ENCODE measurements at regions not wholly inside any gene's neighbourhood (a gene's known extent, or its start where the extent isn't known, plus 50 kb on each side); places are given as distances from the start of the nearest gene placed in this dataset.
"Not testable (repeated sequence)": the region's sequence is repeated elsewhere in the genome, so short reads cannot be mapped to it uniquely, and the experiment has no call there.

DNA sequence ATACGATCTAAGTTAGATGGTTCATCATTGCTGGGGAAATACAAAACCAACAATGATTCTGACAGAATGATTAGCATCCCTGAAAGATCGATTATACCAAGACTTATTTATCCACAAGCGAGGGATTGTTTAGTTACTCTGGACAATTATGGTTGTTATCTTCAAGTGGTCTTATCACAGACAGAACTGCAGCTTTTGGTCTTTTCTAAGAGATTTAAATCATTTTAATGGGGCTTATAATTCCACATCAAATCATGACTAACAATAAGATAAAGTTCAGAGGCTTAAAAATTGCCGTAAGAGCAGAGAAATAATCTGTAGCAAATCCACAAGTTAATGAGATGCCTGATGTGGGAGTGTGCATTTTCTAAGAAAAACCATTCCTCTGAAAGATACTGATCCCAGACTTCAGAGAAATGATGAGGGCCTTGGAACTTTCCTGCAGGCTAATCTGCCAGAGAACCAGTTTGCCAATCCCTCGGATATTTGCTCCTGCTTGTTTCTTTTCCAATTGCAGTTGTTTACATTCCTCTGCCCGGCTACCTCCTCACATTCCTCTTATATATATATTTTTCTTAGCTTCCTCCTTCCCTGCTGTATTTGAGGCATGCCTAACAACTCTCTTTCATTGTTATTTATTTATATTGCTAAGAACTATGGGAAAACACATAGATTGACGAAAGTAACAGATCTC is 134.8 kb downstream of the BACH1 start (continued):
- TF ChIP-seq ZBTB17 (tag by site-specific recombination; IDR thresholded peaks at IDR 0.05), result 0 out of 2 replicates have a peak, but pooled peaks have one; percentile 36
- TF ChIP-seq, protein P1, sequence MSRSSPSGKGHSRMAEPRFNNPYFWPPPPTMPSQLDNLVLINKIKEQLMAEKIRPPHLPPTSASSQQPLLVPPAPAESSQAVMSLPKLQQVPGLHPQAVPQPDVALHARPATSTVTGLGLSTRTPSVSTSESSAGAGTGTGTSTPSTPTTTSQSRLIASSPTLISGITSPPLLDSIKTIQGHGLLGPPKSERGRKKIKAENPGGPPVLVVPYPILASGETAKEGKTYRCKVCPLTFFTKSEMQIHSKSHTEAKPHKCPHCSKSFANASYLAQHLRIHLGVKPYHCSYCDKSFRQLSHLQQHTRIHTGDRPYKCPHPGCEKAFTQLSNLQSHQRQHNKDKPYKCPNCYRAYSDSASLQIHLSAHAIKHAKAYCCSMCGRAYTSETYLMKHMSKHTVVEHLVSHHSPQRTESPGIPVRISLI (tag by site-specific recombination; IDR thresholded peaks at IDR 0.05), result no peak
- TF ChIP-seq ZNF23 (tag by site-specific recombination; IDR thresholded peaks at IDR 0.05; ENCODE audit: borderline replicate concordance), result no peak
- TF ChIP-seq, protein P2, sequence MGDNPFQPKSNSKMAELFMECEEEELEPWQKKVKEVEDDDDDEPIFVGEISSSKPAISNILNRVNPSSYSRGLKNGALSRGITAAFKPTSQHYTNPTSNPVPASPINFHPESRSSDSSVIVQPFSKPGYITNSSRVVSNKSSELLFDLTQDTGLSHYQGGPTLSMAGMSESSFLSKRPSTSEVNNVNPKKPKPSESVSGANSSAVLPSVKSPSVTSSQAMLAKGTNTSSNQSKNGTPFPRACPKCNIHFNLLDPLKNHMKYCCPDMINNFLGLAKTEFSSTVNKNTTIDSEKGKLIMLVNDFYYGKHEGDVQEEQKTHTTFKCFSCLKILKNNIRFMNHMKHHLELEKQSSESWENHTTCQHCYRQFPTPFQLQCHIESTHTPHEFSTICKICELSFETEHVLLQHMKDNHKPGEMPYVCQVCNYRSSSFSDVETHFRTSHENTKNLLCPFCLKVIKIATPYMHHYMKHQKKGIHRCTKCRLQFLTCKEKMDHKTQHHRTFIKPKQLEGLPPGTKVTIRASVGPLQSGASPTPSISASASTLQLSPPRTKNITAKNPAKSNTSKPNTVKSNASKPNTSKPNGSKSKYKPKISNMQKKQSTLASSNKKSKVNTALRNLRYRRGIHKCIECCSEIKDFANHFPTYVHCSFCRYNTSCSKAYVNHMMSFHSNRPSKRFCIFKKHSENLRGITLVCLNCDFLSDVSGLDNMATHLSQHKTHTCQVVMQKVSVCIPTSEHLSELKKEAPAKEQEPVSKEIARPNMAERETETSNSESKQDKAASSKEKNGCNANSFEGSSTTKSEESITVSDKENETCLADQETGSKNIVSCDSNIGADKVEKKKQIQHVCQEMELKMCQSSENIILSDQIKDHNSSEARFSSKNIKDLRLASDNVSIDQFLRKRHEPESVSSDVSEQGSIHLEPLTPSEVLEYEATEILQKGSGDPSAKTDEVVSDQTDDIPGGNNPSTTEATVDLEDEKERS (tag by site-specific recombination; IDR thresholded peaks at IDR 0.05), result no peak
- TF ChIP-seq ZNF266 (tag by site-specific recombination; IDR thresholded peaks at IDR 0.05; ENCODE audit: low read depth), result no peak

DNA sequence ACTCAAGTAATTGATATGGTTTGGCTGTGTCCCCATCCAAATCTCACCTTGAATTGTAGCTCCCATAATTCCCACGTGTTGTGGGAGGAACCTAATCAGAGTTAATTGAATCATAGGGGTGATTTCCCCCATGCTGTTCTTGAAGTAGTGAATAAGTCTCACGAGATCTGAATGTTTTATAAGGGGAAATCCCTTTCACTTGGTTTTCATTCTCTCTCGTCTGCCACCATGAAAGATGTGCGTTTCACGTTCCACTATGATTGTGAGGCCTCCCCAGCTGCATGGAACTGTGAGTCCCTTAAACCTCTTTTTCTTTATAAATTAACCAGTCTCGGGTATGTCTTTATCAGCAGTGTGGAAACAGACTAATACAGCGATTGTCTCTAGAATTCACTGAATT is 135.4 kb downstream of the BACH1 start:
- no peak overlapping the region for H3K4me3 ChIP-seq (ENCODE audit: low read depth, low read length)
- POLR2A ChIA-PET, result no interaction called here
- TF ChIP-seq ZNF10 (tag by site-specific recombination; IDR thresholded peaks at IDR 0.05) (no peak), ZNF37A (tag by site-specific recombination; IDR thresholded peaks at IDR 0.05) (no peak), ZNF366 (tag by site-specific recombination; conservative IDR thresholded peaks at IDR 0.05) (no peak)
- TF ChIP-seq, protein P3, sequence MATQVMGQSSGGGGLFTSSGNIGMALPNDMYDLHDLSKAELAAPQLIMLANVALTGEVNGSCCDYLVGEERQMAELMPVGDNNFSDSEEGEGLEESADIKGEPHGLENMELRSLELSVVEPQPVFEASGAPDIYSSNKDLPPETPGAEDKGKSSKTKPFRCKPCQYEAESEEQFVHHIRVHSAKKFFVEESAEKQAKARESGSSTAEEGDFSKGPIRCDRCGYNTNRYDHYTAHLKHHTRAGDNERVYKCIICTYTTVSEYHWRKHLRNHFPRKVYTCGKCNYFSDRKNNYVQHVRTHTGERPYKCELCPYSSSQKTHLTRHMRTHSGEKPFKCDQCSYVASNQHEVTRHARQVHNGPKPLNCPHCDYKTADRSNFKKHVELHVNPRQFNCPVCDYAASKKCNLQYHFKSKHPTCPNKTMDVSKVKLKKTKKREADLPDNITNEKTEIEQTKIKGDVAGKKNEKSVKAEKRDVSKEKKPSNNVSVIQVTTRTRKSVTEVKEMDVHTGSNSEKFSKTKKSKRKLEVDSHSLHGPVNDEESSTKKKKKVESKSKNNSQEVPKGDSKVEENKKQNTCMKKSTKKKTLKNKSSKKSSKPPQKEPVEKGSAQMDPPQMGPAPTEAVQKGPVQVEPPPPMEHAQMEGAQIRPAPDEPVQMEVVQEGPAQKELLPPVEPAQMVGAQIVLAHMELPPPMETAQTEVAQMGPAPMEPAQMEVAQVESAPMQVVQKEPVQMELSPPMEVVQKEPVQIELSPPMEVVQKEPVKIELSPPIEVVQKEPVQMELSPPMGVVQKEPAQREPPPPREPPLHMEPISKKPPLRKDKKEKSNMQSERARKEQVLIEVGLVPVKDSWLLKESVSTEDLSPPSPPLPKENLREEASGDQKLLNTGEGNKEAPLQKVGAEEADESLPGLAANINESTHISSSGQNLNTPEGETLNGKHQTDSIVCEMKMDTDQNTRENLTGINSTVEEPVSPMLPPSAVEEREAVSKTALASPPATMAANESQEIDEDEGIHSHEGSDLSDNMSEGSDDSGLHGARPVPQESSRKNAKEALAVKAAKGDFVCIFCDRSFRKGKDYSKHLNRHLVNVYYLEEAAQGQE (tag by site-specific recombination; IDR thresholded peaks at IDR 0.05), result no peak
- TF ChIP-seq, protein P4, sequence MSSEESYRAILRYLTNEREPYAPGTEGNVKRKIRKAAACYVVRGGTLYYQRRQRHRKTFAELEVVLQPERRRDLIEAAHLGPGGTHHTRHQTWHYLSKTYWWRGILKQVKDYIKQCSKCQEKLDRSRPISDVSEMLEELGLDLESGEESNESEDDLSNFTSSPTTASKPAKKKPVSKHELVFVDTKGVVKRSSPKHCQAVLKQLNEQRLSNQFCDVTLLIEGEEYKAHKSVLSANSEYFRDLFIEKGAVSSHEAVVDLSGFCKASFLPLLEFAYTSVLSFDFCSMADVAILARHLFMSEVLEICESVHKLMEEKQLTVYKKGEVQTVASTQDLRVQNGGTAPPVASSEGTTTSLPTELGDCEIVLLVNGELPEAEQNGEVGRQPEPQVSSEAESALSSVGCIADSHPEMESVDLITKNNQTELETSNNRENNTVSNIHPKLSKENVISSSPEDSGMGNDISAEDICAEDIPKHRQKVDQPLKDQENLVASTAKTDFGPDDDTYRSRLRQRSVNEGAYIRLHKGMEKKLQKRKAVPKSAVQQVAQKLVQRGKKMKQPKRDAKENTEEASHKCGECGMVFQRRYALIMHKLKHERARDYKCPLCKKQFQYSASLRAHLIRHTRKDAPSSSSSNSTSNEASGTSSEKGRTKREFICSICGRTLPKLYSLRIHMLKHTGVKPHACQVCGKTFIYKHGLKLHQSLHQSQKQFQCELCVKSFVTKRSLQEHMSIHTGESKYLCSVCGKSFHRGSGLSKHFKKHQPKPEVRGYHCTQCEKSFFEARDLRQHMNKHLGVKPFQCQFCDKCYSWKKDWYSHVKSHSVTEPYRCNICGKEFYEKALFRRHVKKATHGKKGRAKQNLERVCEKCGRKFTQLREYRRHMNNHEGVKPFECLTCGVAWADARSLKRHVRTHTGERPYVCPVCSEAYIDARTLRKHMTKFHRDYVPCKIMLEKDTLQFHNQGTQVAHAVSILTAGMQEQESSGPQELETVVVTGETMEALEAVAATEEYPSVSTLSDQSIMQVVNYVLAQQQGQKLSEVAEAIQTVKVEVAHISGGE (tag by site-specific recombination; conservative IDR thresholded peaks at IDR 0.05; ENCODE audit: low read depth), result no peak
- no peak overlapping the region for H3K27ac ChIP-seq (ENCODE audit: extremely low read depth, low read depth, low read length)
- H3K9me3 ChIP-seq (ENCODE audit: control insufficient read depth, insufficient read depth, low read depth, low read length), result no peaks in the 10 kb centered on the region
- CTCF ChIA-PET, result no interaction called here
- H3K36me3 ChIP-seq (ENCODE audit: control insufficient read depth in 2 of 2, insufficient read depth in 1 of 2, low read length in 2 of 2), result no peaks in the 10 kb centered on the region
- H3K4me1 ChIP-seq (ENCODE audit: control insufficient read depth, insufficient read depth, low read length), result 0 out of 2 replicates have a peak, but pooled peaks cover 2% of the 10 kb centered on the region

DNA sequence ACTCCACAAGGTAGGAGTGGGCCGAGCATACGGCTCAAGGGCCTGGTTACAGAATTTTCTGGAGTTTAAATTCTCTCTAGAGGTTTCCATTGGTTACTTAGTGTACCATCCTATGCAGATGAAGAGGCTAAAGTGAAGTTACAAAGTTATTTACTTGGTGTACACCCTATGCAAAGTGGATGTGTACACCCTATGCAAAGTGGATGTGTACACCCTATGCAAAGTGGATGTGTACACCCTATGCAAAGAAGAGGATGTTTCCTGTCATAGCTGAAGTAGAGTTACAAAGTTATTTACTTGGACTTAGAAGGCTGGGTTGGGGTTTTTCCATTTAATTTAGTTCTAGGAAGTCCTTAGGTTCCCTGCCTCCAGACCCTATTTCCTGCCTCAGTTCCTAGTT is 136.3 kb downstream of the BACH1 start:
- CTCF ChIA-PET, POLR2A ChIA-PET: not testable (repeated sequence)

More for the DNA sequence above, 136.3 kb downstream of the BACH1 start:
- H3K9me3 ChIP-seq (ENCODE audit: control insufficient read depth, insufficient read depth, low read depth, low read length); H3K27ac ChIP-seq (ENCODE audit: extremely low read depth, low read depth, low read length); H3K4me3 ChIP-seq (ENCODE audit: low read depth, low read length); H3K4me1 ChIP-seq (ENCODE audit: control insufficient read depth, insufficient read depth, low read length); H3K36me3 ChIP-seq (ENCODE audit: control insufficient read depth in 2 of 2, insufficient read depth in 1 of 2, low read length in 2 of 2): not testable (repeated sequence)

Measured in HEK293 (cell line).